ENCODE measurements at regions not wholly inside any gene's neighbourhood (a gene's known extent, or its start where the extent isn't known, plus 50 kb on each side); places are given as distances from the start of the nearest gene placed in this dataset.

DNA sequence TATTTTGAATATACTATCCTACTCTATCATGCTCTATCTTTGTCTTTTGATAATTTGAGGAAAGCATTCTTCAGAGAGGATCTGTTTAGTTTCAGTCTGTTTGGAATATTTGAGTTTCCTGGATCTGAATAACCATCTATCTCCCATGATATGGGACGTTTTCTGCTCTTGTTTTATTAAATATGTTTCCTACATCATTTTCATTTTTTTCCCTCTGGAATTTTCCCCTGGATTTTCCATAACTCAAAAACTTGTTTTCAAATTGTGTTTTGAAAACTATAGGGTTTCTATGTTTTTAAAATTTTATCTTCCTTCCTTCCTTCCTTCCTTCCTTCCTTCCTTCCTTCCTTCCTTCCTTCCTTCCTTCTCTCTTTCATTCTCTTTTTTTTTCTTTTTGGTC lies 974.2 kb downstream of the TMEM121 start:
- Histone ChIP-seq H3K4me3 (no peak overlapping the region), H3K9me3 (no peaks in the 10 kb centered on the region), H3K27me3 (no peaks in the 10 kb centered on the region), H3K4me1 (no peaks in the 10 kb centered on the region), H3K36me3 (no peaks in the 10 kb centered on the region), H3K27ac (no peak overlapping the region)
- in situ Hi-C loops (cut with MboI; ENCODE audit: low pct_ligation_motif_present in 1 of 4, low pct_unique_long_range_greater_than_20kb in 1 of 4, low sequenced_read_pairs in 3 of 4) (no loop called here), intact Hi-C loops (cut with DNase I; ENCODE audit: low total_unique reads) (no loop called here)
- no peak for DNase-seq
- 30 to 33% methylated on average over 1 of the region's 1 CpG for WGBS, 2 donors (ENCODE audit: low coverage in 1 of 2)
- TF ChIP-seq, protein P1, sequence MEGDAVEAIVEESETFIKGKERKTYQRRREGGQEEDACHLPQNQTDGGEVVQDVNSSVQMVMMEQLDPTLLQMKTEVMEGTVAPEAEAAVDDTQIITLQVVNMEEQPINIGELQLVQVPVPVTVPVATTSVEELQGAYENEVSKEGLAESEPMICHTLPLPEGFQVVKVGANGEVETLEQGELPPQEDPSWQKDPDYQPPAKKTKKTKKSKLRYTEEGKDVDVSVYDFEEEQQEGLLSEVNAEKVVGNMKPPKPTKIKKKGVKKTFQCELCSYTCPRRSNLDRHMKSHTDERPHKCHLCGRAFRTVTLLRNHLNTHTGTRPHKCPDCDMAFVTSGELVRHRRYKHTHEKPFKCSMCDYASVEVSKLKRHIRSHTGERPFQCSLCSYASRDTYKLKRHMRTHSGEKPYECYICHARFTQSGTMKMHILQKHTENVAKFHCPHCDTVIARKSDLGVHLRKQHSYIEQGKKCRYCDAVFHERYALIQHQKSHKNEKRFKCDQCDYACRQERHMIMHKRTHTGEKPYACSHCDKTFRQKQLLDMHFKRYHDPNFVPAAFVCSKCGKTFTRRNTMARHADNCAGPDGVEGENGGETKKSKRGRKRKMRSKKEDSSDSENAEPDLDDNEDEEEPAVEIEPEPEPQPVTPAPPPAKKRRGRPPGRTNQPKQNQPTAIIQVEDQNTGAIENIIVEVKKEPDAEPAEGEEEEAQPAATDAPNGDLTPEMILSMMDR (IDR thresholded peaks at IDR 0.05) = no peak
- TF ChIP-seq POLR2AphosphoS5 (IDR thresholded peaks at IDR 0.05) (no peak), EP300 (IDR thresholded peaks at IDR 0.05; ENCODE audit: low read depth) (no peak), POLR2A (IDR thresholded peaks at IDR 0.05) (no peak)

DNA sequence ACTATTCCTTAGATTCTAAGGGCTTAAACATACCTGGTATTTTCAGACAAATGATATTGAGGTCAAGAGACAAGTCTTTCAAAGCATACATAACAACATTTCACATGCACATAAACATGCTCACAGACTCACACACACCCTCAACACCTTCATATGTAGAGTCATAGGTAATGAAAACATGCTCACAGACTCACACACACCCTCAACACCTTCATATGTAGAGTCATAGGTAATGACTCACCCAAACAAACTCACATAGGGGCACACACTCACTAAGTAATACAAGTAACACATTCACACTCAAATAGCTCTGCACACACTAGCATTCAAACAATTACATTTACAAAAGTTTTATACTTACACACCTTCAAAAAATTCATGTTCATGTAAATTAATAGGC lies 975.5 kb downstream of the TMEM121 start:
- Histone ChIP-seq H3K36me3 (no peaks in the 10 kb centered on the region), H3K9me3 (no peaks in the 10 kb centered on the region), H3K4me3 (no peak overlapping the region), H3K27ac (no peak overlapping the region), H3K4me1 (no peaks in the 10 kb centered on the region), H3K27me3 (no peaks in the 10 kb centered on the region)
- in situ Hi-C loops (cut with MboI; ENCODE audit: low pct_ligation_motif_present in 1 of 4, low pct_unique_long_range_greater_than_20kb in 1 of 4, low sequenced_read_pairs in 3 of 4) = no loop called here
- intact Hi-C loops (cut with DNase I; ENCODE audit: low total_unique reads) = no loop called here
- no peak for DNase-seq
- TF ChIP-seq POLR2A (IDR thresholded peaks at IDR 0.05) (no peak), EP300 (IDR thresholded peaks at IDR 0.05; ENCODE audit: low read depth) (no peak), POLR2AphosphoS5 (IDR thresholded peaks at IDR 0.05) (no peak)
- TF ChIP-seq, protein P1 (IDR thresholded peaks at IDR 0.05) = no peak

DNA sequence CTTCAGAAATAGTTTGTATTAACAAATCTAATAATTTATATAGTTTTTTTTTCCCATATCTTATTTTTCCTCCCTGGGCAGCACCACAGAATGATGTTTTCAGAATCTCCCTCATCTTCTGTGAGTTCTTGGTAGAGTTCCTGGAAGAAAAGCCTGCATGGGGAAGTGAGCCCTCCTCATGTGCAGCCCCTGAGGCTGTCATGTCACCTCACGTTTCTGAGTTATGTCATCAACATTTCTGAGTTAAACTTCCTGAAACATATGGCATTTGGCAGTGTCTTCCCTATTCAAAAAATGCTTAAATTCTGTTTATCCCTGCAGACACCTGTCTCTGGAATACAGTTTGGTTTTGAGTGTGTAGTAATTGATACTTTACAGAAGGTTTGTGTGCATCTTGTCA lies 979.0 kb downstream of the TMEM121 start:
- no peaks in the 10 kb centered on the region for H3K9me3 ChIP-seq
- 35 to 38% methylated on average over 1 of the region's 1 CpG for WGBS, 2 donors (ENCODE audit: low coverage in 1 of 2)
- no peaks in the 10 kb centered on the region for H3K27me3 ChIP-seq
- H3K4me3 ChIP-seq = no peak overlapping the region
- no peak for DNase-seq
- TF ChIP-seq, protein P1 (IDR thresholded peaks at IDR 0.05) = no peak
- no peak for TF ChIP-seq POLR2AphosphoS5 (IDR thresholded peaks at IDR 0.05)
- TF ChIP-seq EP300 (IDR thresholded peaks at IDR 0.05; ENCODE audit: low read depth) = no peak
- no peak for TF ChIP-seq POLR2A (IDR thresholded peaks at IDR 0.05)
- H3K27ac ChIP-seq = no peak overlapping the region
- intact Hi-C loops (cut with DNase I; ENCODE audit: low total_unique reads) = no loop called here
- in situ Hi-C loops (cut with MboI; ENCODE audit: low pct_ligation_motif_present in 1 of 4, low pct_unique_long_range_greater_than_20kb in 1 of 4, low sequenced_read_pairs in 3 of 4) = no loop called here
- H3K36me3 ChIP-seq = no peaks in the 10 kb centered on the region
- no peaks in the 10 kb centered on the region for H3K4me1 ChIP-seq

DNA sequence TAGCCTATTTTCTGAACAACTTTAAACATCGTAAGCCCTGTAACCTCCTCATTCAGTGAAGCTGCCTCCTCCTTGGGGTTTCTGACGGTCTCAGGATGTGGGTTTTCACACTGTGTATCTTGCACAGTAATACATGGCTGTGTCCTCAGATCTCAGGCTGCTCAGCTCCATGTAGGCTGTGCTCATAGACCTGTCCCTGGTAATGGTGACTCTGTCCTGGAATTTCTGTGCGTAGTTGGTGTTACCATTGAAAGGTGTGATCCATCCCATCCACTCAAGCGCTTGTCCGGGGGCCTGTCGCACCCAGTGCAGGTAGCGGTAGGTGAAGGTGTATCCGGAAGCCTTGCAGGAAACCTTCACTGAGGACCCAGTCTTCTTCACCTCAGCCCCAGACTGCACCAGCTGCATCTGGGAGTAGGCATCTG lies 980.5 kb downstream of the TMEM121 start:
- Histone ChIP-seq H3K4me3 (no peak overlapping the region), H3K27ac (peak overlapping the region in 2 of 4 donors; percentile 26 to 51), H3K36me3 (no peaks in the 10 kb centered on the region), H3K27me3 (no peaks in the 10 kb centered on the region), H3K9me3 (no peaks in the 10 kb centered on the region), H3K4me1 (no peaks in the 10 kb centered on the region)
- 29 to 85% methylated on average over 1 to 8 of the region's 8 CpGs for WGBS, 2 donors (ENCODE audit: low coverage in 1 of 2)
- DNase-seq = peak; percentile 22
- TF ChIP-seq POLR2AphosphoS5 (IDR thresholded peaks at IDR 0.05) (no peak), EP300 (IDR thresholded peaks at IDR 0.05; ENCODE audit: low read depth) (no peak)
- in situ Hi-C loops (cut with MboI; ENCODE audit: low pct_ligation_motif_present in 1 of 4, low pct_unique_long_range_greater_than_20kb in 1 of 4, low sequenced_read_pairs in 3 of 4) (no loop called here), intact Hi-C loops (cut with DNase I; ENCODE audit: low total_unique reads) (no loop called here)

DNA sequence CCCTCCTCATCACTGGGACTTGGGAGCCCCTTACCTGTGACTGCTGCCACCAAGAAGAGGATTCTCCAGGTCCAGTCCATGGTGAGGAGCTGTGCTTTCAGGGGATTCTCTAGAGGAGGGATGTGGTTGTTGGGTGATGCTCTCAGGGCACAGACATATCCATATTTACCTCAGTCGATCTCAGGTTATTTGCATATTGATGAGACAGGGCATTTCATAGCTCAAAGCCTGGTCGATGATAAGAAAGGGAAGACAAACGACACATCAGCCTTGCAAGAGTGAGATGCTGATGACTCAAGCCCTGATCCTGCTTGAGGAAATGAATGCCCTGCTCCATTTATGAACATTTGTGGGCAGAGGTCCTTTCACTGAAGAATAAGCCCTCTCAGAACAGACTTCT lies 981.0 kb downstream of the TMEM121 start:
- H3K4me1 ChIP-seq = no peaks in the 10 kb centered on the region
- intact Hi-C loops (cut with DNase I; ENCODE audit: low total_unique reads) = no loop called here
- no peaks in the 10 kb centered on the region for H3K36me3 ChIP-seq
- H3K27ac ChIP-seq = peak overlapping the region in 2 of 4 donors; percentile 26 to 51
- H3K9me3 ChIP-seq = no peaks in the 10 kb centered on the region
- WGBS, 2 donors (ENCODE audit: low coverage in 1 of 2) = 48 to 52% methylated on average over 2 to 3 of the region's 3 CpGs
- DNase-seq = no peak
- H3K4me3 ChIP-seq = no peak overlapping the region
- H3K27me3 ChIP-seq = no peaks in the 10 kb centered on the region
- TF ChIP-seq POLR2AphosphoS5 (IDR thresholded peaks at IDR 0.05) = no peak
- in situ Hi-C loops (cut with MboI; ENCODE audit: low pct_ligation_motif_present in 1 of 4, low pct_unique_long_range_greater_than_20kb in 1 of 4, low sequenced_read_pairs in 3 of 4) = no loop called here
